Mucosa of rectum (tissue), 2 donors: ENCODE measurements at regions not wholly inside any gene's neighbourhood (a gene's known extent, or its start where the extent isn't known, plus 50 kb on each side); places are given as distances from the start of the nearest gene placed in this dataset.
"Not testable (repeated sequence)": the region's sequence is repeated elsewhere in the genome, so short reads cannot be mapped to it uniquely, and the experiment has no call there.

Experiments used
- H3K27ac ChIP-seq, 2 donors: one replicate each; pipeline ENCODE4 v1.7.0; 2013; ENCODE audit warnings: inconsistent platforms in 2 of 2, low read depth in 2 of 2, low read length in 2 of 2
- H3K27me3 ChIP-seq, 2 donors: one replicate each; pipeline ENCODE4 v1.7.0; 2013; ENCODE audit warnings: low read length in 2 of 2; ENCODE audit not compliant: control insufficient read depth in 2 of 2, insufficient read depth in 2 of 2
- H3K36me3 ChIP-seq, 2 donors: one replicate each; pipeline ENCODE4 v1.7.0; 2013; ENCODE audit warnings: low read length in 2 of 2; ENCODE audit not compliant: control insufficient read depth in 2 of 2, insufficient read depth in 2 of 2
- H3K4me1 ChIP-seq, 2 donors: one replicate each; pipeline ENCODE4 v1.7.0; 2013; ENCODE audit warnings: low read length in 2 of 2, mild to moderate bottlenecking in 1 of 2; ENCODE audit not compliant: control insufficient read depth in 2 of 2, insufficient read depth in 2 of 2
- H3K4me3 ChIP-seq, 2 donors: one replicate each; pipeline ENCODE4 v1.7.0; 2013; ENCODE audit warnings: low read length in 2 of 2
- H3K9ac ChIP-seq, 2 donors: one replicate each; pipeline ENCODE4 v1.7.0; 2013; ENCODE audit warnings: low read length in 2 of 2, low read depth in 1 of 2, mild to moderate bottlenecking in 1 of 2
- H3K9me3 ChIP-seq, 2 donors: one replicate each; pipeline ENCODE4 v1.7.0; 2013; ENCODE audit warnings: low read length in 2 of 2; ENCODE audit not compliant: control insufficient read depth in 2 of 2
- donor health status: healthy.
- donor health status: Normal muscosa, but diverticular disease.

DNA sequence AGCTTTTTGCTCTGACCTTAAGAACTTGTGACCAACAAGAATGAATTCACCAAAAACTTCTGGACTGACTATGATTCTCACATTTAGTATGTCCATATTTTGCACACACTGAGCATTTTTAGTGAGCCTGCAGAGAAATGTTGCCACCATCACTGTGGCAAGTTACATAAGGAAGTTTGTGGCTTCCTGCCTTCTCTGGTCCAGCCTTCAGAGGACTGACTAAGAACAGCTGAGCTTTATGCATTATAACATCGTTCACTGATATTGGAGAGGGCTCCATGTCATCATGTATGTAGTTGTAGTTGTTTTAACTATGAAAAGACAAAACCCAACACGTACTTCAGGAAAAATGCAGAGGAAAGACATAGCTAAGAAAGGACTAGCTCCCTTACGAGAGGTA lies 218.0 kb upstream of the CRIM1 start:
- Histone ChIP-seq H3K9ac (no peak overlapping the region), H3K36me3 (no peaks in the 10 kb centered on the region), H3K4me3 (no peak overlapping the region), H3K27me3 (no peaks in the 10 kb centered on the region), H3K27ac (no peak overlapping the region), H3K9me3 (no peaks in the 10 kb centered on the region), H3K4me1 (no peaks in the 10 kb centered on the region)

GRCh38 chr2:36134281-36134680 lies 221.3 kb upstream of the CRIM1 start:
- Histone ChIP-seq H3K27me3 (no peaks in the 10 kb centered on the region), H3K9me3 (no peaks in the 10 kb centered on the region), H3K36me3 (no peaks in the 10 kb centered on the region), H3K27ac (no peak overlapping the region), H3K9ac (no peak overlapping the region), H3K4me3 (no peak overlapping the region), H3K4me1 (no peaks in the 10 kb centered on the region)

DNA sequence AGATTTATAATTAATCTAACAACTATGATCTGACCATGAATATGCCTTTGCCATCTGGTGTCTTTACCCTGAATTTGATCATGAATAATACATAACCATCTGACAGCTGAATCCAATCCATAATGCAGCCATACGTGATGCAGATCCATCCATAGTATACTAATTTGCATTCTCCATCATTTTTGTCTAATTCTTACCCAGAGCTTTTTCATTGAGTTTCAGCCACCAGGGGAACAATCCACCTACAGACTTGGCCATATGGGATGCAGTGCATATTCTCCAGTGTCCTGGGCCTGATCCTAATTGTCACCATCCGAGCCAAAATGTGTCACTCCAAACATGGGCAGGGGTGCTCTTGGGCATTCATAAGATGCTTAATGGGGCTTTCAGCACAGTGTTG lies 227.2 kb upstream of the CRIM1 start:
- Histone ChIP-seq H3K9ac (no peak overlapping the region), H3K4me3 (no peak overlapping the region), H3K9me3 (no peaks in the 10 kb centered on the region), H3K36me3 (no peaks in the 10 kb centered on the region), H3K27ac (no peak overlapping the region), H3K4me1 (no peaks in the 10 kb centered on the region), H3K27me3 (no peaks in the 10 kb centered on the region)

DNA sequence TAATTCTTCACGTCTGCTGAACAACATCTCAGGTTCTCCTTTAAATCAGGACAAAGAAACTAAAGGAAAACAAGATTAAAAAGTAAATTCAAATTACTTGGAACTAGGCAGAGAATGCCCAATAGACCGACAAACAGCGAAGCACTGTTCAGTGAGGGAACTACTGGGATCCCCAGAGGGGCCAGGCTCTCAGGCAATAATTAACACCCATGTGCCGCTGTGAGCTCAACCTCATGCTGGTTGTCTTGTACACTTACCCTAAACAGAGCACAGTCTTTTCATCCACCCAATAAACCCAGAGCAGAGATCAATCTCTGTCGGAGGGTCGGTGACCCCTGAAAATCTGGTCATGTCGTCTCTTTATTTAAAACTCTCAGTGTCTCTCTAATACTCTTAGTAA lies 229.9 kb upstream of the CRIM1 start:
- Histone ChIP-seq H3K27ac (no peak overlapping the region), H3K9me3 (no peaks in the 10 kb centered on the region), H3K9ac (no peak overlapping the region), H3K27me3 (no peaks in the 10 kb centered on the region), H3K4me3 (no peak overlapping the region), H3K36me3 (no peaks in the 10 kb centered on the region), H3K4me1 (no peaks in the 10 kb centered on the region)

- Histone ChIP-seq H3K4me1 (no peaks in the 10 kb centered on the region), H3K27ac (no peak overlapping the region), H3K36me3 (no peaks in the 10 kb centered on the region), H3K9ac (no peak overlapping the region), H3K9me3 (no peaks in the 10 kb centered on the region), H3K4me3 (no peak overlapping the region), H3K27me3 (no peaks in the 10 kb centered on the region)
Measured at GRCh38 chr2:36123995-36124394, 231.6 kb upstream of the CRIM1 start.

DNA sequence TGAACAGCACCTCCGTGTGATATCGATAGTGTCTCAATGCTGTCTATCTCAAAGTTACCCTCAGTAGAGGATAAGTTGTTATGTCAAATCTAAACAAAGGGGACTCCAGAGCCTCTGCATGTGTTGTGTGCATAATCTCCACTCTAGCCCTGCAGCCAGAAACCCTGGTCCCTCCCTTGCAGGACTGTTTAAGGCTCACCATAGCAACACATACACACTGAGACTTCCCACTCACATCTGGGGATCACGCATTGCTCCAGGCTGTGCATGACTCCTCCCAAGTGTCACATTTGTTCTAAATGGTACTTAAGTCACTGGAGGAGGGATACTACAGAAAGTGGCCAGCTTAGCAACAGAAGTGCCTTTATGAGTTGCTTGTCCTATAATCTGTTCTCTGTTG lies 258.6 kb upstream of the CRIM1 start:
- no peaks in the 10 kb centered on the region for H3K9me3 ChIP-seq
- no peaks in the 10 kb centered on the region for H3K27me3 ChIP-seq
- H3K27ac ChIP-seq = no peak overlapping the region
- H3K9ac ChIP-seq = no peak overlapping the region
- no peak overlapping the region for H3K4me3 ChIP-seq
- H3K4me1 ChIP-seq = no peaks in the 10 kb centered on the region
- H3K36me3 ChIP-seq = no peaks in the 10 kb centered on the region

DNA sequence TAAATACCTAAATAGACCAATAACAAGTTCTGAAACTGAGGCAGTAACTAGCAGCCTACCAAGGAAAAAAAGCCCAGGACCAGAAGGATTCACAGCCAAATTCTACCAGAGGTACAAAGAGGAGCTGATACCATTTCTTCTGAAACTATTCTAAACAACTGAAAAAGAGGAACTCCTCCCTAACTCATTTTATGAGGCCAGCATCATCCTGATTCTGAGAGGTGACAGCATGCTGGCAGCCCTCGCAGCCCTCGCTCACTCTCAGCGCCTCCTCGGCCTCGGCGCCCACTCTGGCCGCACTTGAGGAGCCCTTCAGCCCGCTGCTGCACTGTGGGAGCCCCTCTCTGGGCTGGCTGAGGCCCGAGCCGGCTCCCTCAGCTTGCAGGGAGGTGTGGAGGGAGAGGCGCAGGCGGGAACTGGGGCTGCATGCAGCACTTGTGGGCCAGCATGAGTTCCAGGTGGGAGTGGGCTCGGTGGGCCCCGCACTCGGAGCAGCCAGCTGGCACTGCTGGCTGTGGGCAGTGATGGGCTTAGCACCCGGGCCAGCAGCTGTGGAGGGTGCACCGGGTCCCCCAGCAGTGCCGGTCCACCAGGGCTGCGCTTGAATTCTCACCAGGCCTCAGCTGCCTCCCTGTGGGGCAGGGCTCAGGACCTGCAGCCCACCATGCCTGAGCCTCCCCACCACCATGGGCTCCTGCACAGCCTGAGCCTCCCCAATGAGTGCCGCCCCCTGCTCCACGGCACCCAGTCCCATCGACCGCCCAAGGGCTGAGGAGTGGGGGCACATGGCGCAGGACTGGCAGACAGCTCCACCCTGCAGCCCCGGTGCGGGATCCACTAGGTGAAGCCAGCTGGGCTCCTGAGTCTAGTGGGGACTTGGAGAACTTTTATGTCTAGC lies 263.5 kb upstream of the CRIM1 start:
- not testable (repeated sequence) for H3K27me3 ChIP-seq, H3K9me3 ChIP-seq, H3K36me3 ChIP-seq, H3K9ac ChIP-seq, H3K4me3 ChIP-seq, H3K27ac ChIP-seq, H3K4me1 ChIP-seq

GRCh38 chr2:36088716-36089328 lies 266.8 kb upstream of the CRIM1 start:
- no peak overlapping the region for H3K4me3 ChIP-seq
- H3K36me3 ChIP-seq = no peaks in the 10 kb centered on the region
- no peaks in the 10 kb centered on the region for H3K27me3 ChIP-seq
- H3K27ac ChIP-seq = no peak overlapping the region
- no peaks in the 10 kb centered on the region for H3K4me1 ChIP-seq
- no peaks in the 10 kb centered on the region for H3K9me3 ChIP-seq
- H3K9ac ChIP-seq = no peak overlapping the region

GRCh38 chr2:36087344-36087743 lies 268.2 kb upstream of the CRIM1 start:
- H3K4me3 ChIP-seq = no peak overlapping the region
- H3K9me3 ChIP-seq = no peaks in the 10 kb centered on the region
- no peaks in the 10 kb centered on the region for H3K27me3 ChIP-seq
- no peaks in the 10 kb centered on the region for H3K4me1 ChIP-seq
- H3K9ac ChIP-seq = no peak overlapping the region
- H3K36me3 ChIP-seq = no peaks in the 10 kb centered on the region
- no peak overlapping the region for H3K27ac ChIP-seq

GRCh38 chr2:36079793-36080192 lies 275.8 kb upstream of the CRIM1 start:
- Histone ChIP-seq H3K9me3 (no peaks in the 10 kb centered on the region), H3K4me1 (no peaks in the 10 kb centered on the region), H3K36me3 (no peaks in the 10 kb centered on the region), H3K27me3 (no peaks in the 10 kb centered on the region), H3K9ac (no peak overlapping the region), H3K4me3 (no peak overlapping the region), H3K27ac (no peak overlapping the region)
